ENCODE measurements at regions not wholly inside any gene's neighbourhood (a gene's known extent, or its start where the extent isn't known, plus 50 kb on each side); places are given as distances from the start of the nearest gene placed in this dataset.

- Histone ChIP-seq H3K4me3 (ENCODE audit: low read length) (no peak overlapping the region), H3K9me2 (ENCODE audit: insufficient read depth, low read length) (no peaks in the 10 kb centered on the region), H3K79me2 (replicated peaks; ENCODE audit: insufficient read depth, low read length) (no peaks in the 10 kb centered on the region), H3K9ac (ENCODE audit: low read length) (no peak overlapping the region), H3K9me3 (ENCODE audit: low read length) (no peaks in the 10 kb centered on the region), H3K36me3 (ENCODE audit: insufficient read depth, low read length) (no peaks in the 10 kb centered on the region), H3F3A (ENCODE audit: insufficient read depth, low read length, poor library complexity, severe bottlenecking) (no peaks in the 10 kb centered on the region), H3K4me2 (ENCODE audit: low read length) (no peak overlapping the region), H3K27me3 (ENCODE audit: insufficient read depth, low read depth, low read length) (no peaks in the 10 kb centered on the region), H3K27ac (ENCODE audit: low read length) (no peak overlapping the region), H2AFZ (ENCODE audit: low read depth, low read length) (no peak overlapping the region), H4K20me1 (ENCODE audit: insufficient read depth) (no peaks in the 10 kb centered on the region)
- no peak for TF ChIP-seq SMC3 (conservative IDR thresholded peaks at IDR 0.05; ENCODE audit: poor library complexity)
- no peak for TF ChIP-seq TAF1 (IDR thresholded peaks at IDR 0.05; ENCODE audit: low read depth)
- no peak for TF ChIP-seq REST (IDR thresholded peaks at IDR 0.05; ENCODE audit: borderline replicate concordance)
- no peak for TF ChIP-seq MXI1 (conservative IDR thresholded peaks at IDR 0.05; ENCODE audit: poor library complexity, severe bottlenecking)
- no peak for TF ChIP-seq CTCF (IDR thresholded peaks at IDR 0.05; ENCODE audit: poor library complexity, severe bottlenecking)
- no peak for TF ChIP-seq EZH2 (IDR thresholded peaks at IDR 0.05; ENCODE audit: borderline replicate concordance, insufficient read depth, low read length, poor library complexity, severe bottlenecking)
- no peak for TF ChIP-seq POLR2AphosphoS5 (IDR thresholded peaks at IDR 0.05)
- no peak for TF ChIP-seq EP300 (conservative IDR thresholded peaks at IDR 0.05; ENCODE audit: poor library complexity, severe bottlenecking)
- TF ChIP-seq RAD21 (conservative IDR thresholded peaks at IDR 0.05) = no peak
Measured at GRCh38 chr6:74041420-74041819, 345.4 kb downstream of the CD109 start.

GRCh38 chr6:74018825-74019224 is 322.8 kb downstream of the CD109 start:
- Histone ChIP-seq H2AFZ (ENCODE audit: low read depth, low read length) (no peak overlapping the region), H3K79me2 (replicated peaks; ENCODE audit: insufficient read depth, low read length) (no peaks in the 10 kb centered on the region), H4K20me1 (ENCODE audit: insufficient read depth) (no peaks in the 10 kb centered on the region), H3K36me3 (ENCODE audit: insufficient read depth, low read length) (no peaks in the 10 kb centered on the region), H3F3A (ENCODE audit: insufficient read depth, low read length, poor library complexity, severe bottlenecking) (no peaks in the 10 kb centered on the region), H3K4me2 (ENCODE audit: low read length) (no peak overlapping the region), H3K27me3 (ENCODE audit: insufficient read depth, low read depth, low read length) (no peaks in the 10 kb centered on the region), H3K9ac (ENCODE audit: low read length) (no peak overlapping the region), H3K9me3 (ENCODE audit: low read length) (no peaks in the 10 kb centered on the region), H3K4me3 (ENCODE audit: low read length) (no peak overlapping the region), H3K9me2 (ENCODE audit: insufficient read depth, low read length) (no peaks in the 10 kb centered on the region), H3K27ac (ENCODE audit: low read length) (no peak overlapping the region)
- no peak for TF ChIP-seq MXI1 (conservative IDR thresholded peaks at IDR 0.05; ENCODE audit: poor library complexity, severe bottlenecking)
- TF ChIP-seq RAD21 (conservative IDR thresholded peaks at IDR 0.05) = no peak
- TF ChIP-seq POLR2AphosphoS5 (IDR thresholded peaks at IDR 0.05) = no peak
- TF ChIP-seq TAF1 (IDR thresholded peaks at IDR 0.05; ENCODE audit: low read depth) = no peak
- no peak for TF ChIP-seq REST (IDR thresholded peaks at IDR 0.05; ENCODE audit: borderline replicate concordance)
- no peak for TF ChIP-seq EP300 (conservative IDR thresholded peaks at IDR 0.05; ENCODE audit: poor library complexity, severe bottlenecking)
- no peak for TF ChIP-seq EZH2 (IDR thresholded peaks at IDR 0.05; ENCODE audit: borderline replicate concordance, insufficient read depth, low read length, poor library complexity, severe bottlenecking)
- TF ChIP-seq SMC3 (conservative IDR thresholded peaks at IDR 0.05; ENCODE audit: poor library complexity) = no peak
- TF ChIP-seq CTCF (IDR thresholded peaks at IDR 0.05; ENCODE audit: poor library complexity, severe bottlenecking) = no peak

Data from neural cell (in vitro differentiated cells).